ENCODE measurements at regions not wholly inside any gene's neighbourhood (a gene's known extent, or its start where the extent isn't known, plus 50 kb on each side); places are given as distances from the start of the nearest gene placed in this dataset.

DNA sequence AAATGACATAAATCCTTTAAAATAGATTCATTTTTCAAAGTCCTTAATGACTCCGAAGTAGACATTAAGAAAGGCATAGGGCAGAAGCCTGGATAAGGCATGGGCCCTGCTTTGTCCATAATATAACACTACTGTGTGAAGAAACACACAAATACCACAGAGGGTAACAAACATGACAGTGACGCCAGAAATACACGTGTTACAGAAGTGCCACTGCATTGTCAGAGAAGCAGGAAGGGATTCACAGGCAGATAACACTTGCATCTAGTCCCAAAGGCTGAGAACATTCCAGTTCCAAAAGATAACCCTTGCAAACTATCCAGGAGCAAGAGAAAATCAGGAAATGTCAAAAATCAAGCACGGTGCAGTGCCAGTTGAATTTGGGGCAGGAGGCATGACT lies 633.2 kb downstream of the LIG4 start:
- Histone ChIP-seq H3K4me1 (no peaks in the 10 kb centered on the region), H3K27ac (no peak overlapping the region), H3K27me3 (no peaks in the 10 kb centered on the region), H3K36me3 (no peaks in the 10 kb centered on the region), H3K9me3 (no peaks in the 10 kb centered on the region), H3K4me3 (no peak overlapping the region)
- WGBS, 5 donors = 76 to 85% (median 80%) methylated on average over 4 of the region's 4 CpGs
- TF ChIP-seq POLR2AphosphoS5 (IDR thresholded peaks at IDR 0.05) (no peak), EP300 (IDR thresholded peaks at IDR 0.05) (no peak), POLR2A (IDR thresholded peaks at IDR 0.05) (no peak)
- TF ChIP-seq, protein P1, sequence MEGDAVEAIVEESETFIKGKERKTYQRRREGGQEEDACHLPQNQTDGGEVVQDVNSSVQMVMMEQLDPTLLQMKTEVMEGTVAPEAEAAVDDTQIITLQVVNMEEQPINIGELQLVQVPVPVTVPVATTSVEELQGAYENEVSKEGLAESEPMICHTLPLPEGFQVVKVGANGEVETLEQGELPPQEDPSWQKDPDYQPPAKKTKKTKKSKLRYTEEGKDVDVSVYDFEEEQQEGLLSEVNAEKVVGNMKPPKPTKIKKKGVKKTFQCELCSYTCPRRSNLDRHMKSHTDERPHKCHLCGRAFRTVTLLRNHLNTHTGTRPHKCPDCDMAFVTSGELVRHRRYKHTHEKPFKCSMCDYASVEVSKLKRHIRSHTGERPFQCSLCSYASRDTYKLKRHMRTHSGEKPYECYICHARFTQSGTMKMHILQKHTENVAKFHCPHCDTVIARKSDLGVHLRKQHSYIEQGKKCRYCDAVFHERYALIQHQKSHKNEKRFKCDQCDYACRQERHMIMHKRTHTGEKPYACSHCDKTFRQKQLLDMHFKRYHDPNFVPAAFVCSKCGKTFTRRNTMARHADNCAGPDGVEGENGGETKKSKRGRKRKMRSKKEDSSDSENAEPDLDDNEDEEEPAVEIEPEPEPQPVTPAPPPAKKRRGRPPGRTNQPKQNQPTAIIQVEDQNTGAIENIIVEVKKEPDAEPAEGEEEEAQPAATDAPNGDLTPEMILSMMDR (IDR thresholded peaks at IDR 0.05) = no peak
- DNase-seq = no peak
- intact Hi-C loops (cut with DNase I; ENCODE audit: low total_unique reads) = no loop called here

DNA sequence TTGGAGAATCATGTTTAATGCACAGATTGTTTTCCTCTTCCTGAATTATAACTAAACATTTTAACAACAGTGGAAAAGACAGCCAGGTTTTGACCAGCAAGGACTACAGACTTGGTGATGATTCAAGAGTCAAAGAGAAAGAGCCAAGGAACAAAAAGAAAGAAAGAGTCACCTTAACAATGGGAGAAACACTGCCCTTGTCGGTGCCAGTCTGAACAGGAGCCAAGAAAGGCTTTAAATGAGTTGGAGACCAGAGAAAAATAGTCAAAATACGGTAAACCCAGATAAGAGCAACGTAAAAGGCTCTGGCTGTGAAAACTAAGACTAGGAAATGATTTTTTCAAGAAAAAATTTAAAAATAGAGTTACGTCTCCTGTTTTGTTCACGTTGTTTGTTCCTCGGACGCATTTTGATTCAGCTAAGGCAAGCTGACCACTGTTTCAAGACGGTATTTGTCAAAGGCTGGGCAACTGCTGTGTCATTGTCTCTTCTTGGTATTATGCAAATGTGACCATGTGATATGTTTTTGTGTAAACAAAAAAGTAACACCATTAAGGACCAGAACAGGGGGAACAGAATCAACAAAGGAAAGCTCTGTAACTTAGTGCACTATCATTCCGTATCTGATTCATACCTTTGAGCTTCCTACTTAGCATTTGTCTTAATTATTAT lies 634.5 kb downstream of the LIG4 start:
- intact Hi-C loops (cut with DNase I; ENCODE audit: low total_unique reads) = no loop called here
- H3K36me3 ChIP-seq = no peaks in the 10 kb centered on the region
- no peak overlapping the region for H3K27ac ChIP-seq
- no peaks in the 10 kb centered on the region for H3K27me3 ChIP-seq
- WGBS, 5 donors = 53 to 69% (median 65%) methylated on average over 9 of the region's 9 CpGs
- no peaks in the 10 kb centered on the region for H3K9me3 ChIP-seq
- no peak overlapping the region for H3K4me3 ChIP-seq
- DNase-seq = no peak
- no peaks in the 10 kb centered on the region for H3K4me1 ChIP-seq
- no peak for TF ChIP-seq POLR2AphosphoS5 (IDR thresholded peaks at IDR 0.05)
- TF ChIP-seq POLR2A (IDR thresholded peaks at IDR 0.05) = no peak
- TF ChIP-seq EP300 (IDR thresholded peaks at IDR 0.05) = no peak
- TF ChIP-seq, protein P1 (IDR thresholded peaks at IDR 0.05) = no peak

DNA sequence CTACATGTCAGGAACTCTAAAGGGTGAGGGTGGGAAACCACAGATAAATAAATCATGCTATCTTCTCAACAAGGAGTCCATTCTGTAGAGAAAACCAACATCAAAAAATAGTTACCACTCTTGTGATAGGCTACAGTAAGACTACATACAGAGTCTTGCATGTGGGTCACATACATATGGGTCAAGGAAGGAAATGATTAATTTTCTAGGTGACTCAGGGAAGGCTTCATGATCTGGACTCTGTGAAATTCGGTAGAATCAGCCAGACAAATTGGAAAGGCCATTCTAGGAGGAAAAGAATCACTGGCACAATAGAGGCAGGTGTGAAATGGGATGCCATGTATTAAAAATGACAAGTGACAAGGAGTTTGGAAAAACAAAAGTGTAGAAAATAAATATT lies 638.9 kb downstream of the LIG4 start:
- no peaks in the 10 kb centered on the region for H3K36me3 ChIP-seq
- 59 to 80% (median 63%) methylated on average over 1 of the region's 1 CpG for WGBS, 5 donors
- H3K27me3 ChIP-seq = no peaks in the 10 kb centered on the region
- H3K27ac ChIP-seq = no peak overlapping the region
- TF ChIP-seq, protein P1 (IDR thresholded peaks at IDR 0.05) = no peak
- TF ChIP-seq EP300 (IDR thresholded peaks at IDR 0.05) = no peak
- no peak for TF ChIP-seq POLR2A (IDR thresholded peaks at IDR 0.05)
- TF ChIP-seq POLR2AphosphoS5 (IDR thresholded peaks at IDR 0.05) = no peak
- no peak for DNase-seq
- no peaks in the 10 kb centered on the region for H3K4me1 ChIP-seq
- H3K4me3 ChIP-seq = no peak overlapping the region
- H3K9me3 ChIP-seq = no peaks in the 10 kb centered on the region
- intact Hi-C loops (cut with DNase I; ENCODE audit: low total_unique reads) = no loop called here

DNA sequence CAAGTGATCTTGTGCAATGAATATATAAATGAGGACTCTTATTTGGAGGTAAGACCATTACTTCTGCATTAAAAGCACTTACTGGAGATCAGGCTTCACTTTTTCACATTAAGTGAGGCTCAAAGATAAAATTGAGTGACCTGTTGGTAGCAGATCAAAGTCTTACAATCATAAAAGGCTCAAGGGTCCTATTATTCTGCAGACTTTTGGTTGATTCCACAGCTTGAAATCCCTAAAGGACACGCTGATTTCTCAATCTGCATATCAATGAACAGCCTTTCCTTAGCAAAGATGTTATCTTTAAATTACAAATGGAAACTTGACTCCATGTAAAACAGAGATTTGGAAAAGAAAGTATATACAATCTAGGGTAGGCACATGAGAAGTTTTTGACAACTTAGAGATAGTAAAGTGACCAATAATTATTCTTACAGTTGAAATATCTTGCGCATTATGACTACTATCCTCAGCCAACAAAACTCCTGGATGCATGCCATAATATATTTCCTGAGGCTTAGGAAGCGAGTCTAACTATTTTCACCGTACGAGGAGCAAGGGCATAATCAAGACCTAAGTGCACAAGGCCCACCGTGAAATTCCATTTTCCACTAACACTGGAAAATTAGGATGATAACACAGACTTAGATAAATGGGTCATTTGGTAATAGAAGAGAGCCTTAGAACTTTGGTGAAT lies 640.7 kb downstream of the LIG4 start:
- Histone ChIP-seq H3K4me1 (no peaks in the 10 kb centered on the region), H3K4me3 (no peak overlapping the region), H3K27me3 (no peaks in the 10 kb centered on the region), H3K36me3 (no peaks in the 10 kb centered on the region), H3K27ac (no peak overlapping the region), H3K9me3 (no peaks in the 10 kb centered on the region)
- intact Hi-C loops (cut with DNase I; ENCODE audit: low total_unique reads) = no loop called here
- WGBS, 5 donors = 63 to 76% (median 68%) methylated on average over 6 of the region's 6 CpGs
- DNase-seq = no peak
- TF ChIP-seq, protein P1 (IDR thresholded peaks at IDR 0.05) = no peak
- TF ChIP-seq POLR2AphosphoS5 (IDR thresholded peaks at IDR 0.05) (no peak), POLR2A (IDR thresholded peaks at IDR 0.05) (no peak)
